ENCODE measurements at regions not wholly inside any gene's neighbourhood (a gene's known extent, or its start where the extent isn't known, plus 50 kb on each side); places are given as distances from the start of the nearest gene placed in this dataset.

DNA sequence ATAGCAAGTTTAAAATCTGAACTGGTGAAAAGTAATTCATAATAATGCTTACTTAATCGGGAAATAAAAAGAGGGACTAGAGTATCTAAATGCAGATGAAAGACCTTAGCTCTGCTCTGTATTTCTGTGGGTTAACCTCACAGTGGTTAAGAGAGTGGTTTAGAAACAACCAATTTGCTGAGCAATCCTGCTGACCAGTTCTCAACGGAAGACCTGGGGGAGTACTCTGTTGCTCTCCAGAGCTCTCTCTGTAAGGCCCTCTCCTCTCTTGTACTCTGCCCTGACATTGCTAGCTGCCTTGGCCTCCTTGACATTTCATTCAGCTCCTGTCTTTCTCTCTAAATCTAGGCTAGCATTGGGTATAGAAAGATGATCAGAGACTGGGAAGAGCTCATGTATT is 1186.6 kb upstream of the SEMA6A start:
- Mint-ChIP-seq H3K4me1 (peaks cover 33% of the 10 kb centered on the region), H3K4me3 (no peak overlapping the region), H3K27me3 (ENCODE audit: low read depth) (no peaks in the 10 kb centered on the region), H3K27ac (no peak overlapping the region), H3K36me3 (no peaks in the 10 kb centered on the region), H3K9me3 (no peaks in the 10 kb centered on the region)
- ChIA-PET POLR2A (no interaction called here), CTCF (interaction anchor here (0.9 kb wide), 1 partner anchor 306 kb away, joined by 3 read pairs; no protein-coding TSS in a partner anchor)
- ATAC-seq (peak; percentile 82), DNase-seq (ENCODE audit: low spot score) (no peak)
- TF ChIP-seq, protein P1, sequence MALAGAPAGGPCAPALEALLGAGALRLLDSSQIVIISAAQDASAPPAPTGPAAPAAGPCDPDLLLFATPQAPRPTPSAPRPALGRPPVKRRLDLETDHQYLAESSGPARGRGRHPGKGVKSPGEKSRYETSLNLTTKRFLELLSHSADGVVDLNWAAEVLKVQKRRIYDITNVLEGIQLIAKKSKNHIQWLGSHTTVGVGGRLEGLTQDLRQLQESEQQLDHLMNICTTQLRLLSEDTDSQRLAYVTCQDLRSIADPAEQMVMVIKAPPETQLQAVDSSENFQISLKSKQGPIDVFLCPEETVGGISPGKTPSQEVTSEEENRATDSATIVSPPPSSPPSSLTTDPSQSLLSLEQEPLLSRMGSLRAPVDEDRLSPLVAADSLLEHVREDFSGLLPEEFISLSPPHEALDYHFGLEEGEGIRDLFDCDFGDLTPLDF (CRISPR knock-in tag; IDR thresholded peaks at IDR 0.05): no peak
- TF ChIP-seq, protein P2, sequence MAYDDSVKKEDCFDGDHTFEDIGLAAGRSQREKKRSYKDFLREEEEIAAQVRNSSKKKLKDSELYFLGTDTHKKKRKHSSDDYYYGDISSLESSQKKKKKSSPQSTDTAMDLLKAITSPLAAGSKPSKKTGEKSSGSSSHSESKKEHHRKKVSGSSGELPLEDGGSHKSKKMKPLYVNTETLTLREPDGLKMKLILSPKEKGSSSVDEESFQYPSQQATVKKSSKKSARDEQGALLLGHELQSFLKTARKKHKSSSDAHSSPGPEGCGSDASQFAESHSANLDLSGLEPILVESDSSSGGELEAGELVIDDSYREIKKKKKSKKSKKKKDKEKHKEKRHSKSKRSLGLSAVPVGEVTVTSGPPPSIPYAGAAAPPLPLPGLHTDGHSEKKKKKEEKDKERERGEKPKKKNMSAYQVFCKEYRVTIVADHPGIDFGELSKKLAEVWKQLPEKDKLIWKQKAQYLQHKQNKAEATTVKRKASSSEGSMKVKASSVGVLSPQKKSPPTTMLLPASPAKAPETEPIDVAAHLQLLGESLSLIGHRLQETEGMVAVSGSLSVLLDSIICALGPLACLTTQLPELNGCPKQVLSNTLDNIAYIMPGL (CRISPR knock-in tag; IDR thresholded peaks at IDR 0.05): no peak
- TF ChIP-seq, protein P3, sequence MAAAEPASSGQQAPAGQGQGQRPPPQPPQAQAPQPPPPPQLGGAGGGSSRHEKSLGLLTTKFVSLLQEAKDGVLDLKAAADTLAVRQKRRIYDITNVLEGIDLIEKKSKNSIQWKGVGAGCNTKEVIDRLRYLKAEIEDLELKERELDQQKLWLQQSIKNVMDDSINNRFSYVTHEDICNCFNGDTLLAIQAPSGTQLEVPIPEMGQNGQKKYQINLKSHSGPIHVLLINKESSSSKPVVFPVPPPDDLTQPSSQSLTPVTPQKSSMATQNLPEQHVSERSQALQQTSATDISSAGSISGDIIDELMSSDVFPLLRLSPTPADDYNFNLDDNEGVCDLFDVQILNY (CRISPR knock-in tag; IDR thresholded peaks at IDR 0.05): no peak
- TF ChIP-seq, protein P4, sequence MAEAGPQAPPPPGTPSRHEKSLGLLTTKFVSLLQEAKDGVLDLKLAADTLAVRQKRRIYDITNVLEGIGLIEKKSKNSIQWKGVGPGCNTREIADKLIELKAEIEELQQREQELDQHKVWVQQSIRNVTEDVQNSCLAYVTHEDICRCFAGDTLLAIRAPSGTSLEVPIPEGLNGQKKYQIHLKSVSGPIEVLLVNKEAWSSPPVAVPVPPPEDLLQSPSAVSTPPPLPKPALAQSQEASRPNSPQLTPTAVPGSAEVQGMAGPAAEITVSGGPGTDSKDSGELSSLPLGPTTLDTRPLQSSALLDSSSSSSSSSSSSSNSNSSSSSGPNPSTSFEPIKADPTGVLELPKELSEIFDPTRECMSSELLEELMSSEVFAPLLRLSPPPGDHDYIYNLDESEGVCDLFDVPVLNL (CRISPR knock-in tag; IDR thresholded peaks at IDR 0.05; ENCODE audit: borderline replicate concordance, low read depth): no peak

DNA sequence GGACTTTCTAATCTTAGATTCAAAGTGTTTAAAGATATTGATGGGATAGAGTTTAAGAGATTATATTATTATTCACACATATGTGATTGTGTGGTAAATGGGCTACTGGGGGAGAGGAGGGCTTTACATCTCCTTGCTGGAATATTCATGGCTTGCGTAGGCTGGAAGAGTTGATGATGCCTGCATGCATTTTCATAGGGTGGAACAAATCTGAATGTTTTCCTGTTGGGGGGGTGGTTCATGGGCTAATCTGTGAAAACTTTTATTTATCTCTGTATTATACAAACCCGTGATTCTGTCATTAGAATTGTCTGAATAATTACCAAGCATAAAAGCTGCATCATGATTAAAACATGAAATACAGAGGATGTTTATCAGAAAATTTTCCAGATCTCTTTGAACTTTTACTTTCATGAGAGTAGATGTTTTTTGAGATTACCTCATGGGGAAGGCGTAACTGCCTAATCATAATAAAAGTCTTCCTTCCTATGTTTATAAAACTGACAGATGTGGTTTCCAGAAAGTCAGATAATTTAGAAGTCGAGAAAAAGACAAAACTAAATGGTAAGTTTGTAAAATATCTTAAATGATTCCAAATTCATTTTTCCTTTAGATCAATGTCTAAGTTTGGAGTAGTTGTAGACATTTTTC is 1185.4 kb upstream of the SEMA6A start:
- H3K27ac Mint-ChIP-seq: no peak overlapping the region
- no peak overlapping the region for H3K4me3 Mint-ChIP-seq
- H3K27me3 Mint-ChIP-seq (ENCODE audit: low read depth): no peaks in the 10 kb centered on the region
- H3K36me3 Mint-ChIP-seq: no peaks in the 10 kb centered on the region
- no peak for TF ChIP-seq TP53 (CRISPR knock-in tag; IDR thresholded peaks at IDR 0.05)
- H3K4me1 Mint-ChIP-seq: peaks cover 33% of the 10 kb centered on the region
- POLR2A ChIA-PET: no interaction called here
- DNase-seq (ENCODE audit: low spot score) (no peak), ATAC-seq (no peak)
- CTCF ChIA-PET: no interaction called here
- no peaks in the 10 kb centered on the region for H3K9me3 Mint-ChIP-seq

DNA sequence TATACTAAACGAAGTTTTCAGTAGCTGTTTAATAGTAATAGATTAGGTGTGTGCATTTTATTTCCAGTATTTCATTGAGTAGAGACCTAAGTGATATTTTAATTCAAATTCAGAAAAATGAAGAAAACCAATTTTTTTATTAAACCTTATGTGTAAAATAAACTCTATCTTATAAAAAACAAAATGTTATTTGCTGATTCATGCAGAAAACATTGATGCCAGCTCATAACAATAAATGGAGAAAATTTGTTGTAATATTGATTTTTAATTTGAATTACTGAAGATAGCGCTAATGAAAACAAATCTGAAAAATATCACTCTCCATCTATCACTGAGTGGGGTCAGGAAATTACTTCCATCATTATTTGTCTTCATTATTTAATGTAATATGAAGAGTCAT is 1177.8 kb upstream of the SEMA6A start:
- no peak overlapping the region for H3K4me3 Mint-ChIP-seq
- POLR2A ChIA-PET: no interaction called here
- TF ChIP-seq, protein P5, sequence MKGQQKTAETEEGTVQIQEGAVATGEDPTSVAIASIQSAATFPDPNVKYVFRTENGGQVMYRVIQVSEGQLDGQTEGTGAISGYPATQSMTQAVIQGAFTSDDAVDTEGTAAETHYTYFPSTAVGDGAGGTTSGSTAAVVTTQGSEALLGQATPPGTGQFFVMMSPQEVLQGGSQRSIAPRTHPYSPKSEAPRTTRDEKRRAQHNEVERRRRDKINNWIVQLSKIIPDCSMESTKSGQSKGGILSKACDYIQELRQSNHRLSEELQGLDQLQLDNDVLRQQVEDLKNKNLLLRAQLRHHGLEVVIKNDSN (CRISPR knock-in tag; IDR thresholded peaks at IDR 0.05): no peak
- TF ChIP-seq, protein P6, sequence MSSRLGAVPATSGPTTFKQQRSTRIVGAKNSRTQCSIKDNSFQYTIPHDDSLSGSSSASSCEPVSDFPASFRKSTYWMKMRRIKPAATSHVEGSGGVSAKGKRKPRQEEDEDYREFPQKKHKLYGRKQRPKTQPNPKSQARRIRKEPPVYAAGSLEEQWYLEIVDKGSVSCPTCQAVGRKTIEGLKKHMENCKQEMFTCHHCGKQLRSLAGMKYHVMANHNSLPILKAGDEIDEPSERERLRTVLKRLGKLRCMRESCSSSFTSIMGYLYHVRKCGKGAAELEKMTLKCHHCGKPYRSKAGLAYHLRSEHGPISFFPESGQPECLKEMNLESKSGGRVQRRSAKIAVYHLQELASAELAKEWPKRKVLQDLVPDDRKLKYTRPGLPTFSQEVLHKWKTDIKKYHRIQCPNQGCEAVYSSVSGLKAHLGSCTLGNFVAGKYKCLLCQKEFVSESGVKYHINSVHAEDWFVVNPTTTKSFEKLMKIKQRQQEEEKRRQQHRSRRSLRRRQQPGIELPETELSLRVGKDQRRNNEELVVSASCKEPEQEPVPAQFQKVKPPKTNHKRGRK (CRISPR knock-in tag; IDR thresholded peaks at IDR 0.05; ENCODE audit: borderline replicate concordance): no peak
- TF ChIP-seq HMGA2 (CRISPR knock-in tag; IDR thresholded peaks at IDR 0.05) (no peak), IRF2 (CRISPR knock-in tag; IDR thresholded peaks at IDR 0.05; ENCODE audit: borderline replicate concordance, low read depth) (no peak), CREM (CRISPR knock-in tag; IDR thresholded peaks at IDR 0.05) (no peak), ZNF263 (CRISPR knock-in tag; IDR thresholded peaks at IDR 0.05; ENCODE audit: low read depth) (no peak), ZNF671 (CRISPR knock-in tag; IDR thresholded peaks at IDR 0.05) (no peak)
- TF ChIP-seq, protein P7, sequence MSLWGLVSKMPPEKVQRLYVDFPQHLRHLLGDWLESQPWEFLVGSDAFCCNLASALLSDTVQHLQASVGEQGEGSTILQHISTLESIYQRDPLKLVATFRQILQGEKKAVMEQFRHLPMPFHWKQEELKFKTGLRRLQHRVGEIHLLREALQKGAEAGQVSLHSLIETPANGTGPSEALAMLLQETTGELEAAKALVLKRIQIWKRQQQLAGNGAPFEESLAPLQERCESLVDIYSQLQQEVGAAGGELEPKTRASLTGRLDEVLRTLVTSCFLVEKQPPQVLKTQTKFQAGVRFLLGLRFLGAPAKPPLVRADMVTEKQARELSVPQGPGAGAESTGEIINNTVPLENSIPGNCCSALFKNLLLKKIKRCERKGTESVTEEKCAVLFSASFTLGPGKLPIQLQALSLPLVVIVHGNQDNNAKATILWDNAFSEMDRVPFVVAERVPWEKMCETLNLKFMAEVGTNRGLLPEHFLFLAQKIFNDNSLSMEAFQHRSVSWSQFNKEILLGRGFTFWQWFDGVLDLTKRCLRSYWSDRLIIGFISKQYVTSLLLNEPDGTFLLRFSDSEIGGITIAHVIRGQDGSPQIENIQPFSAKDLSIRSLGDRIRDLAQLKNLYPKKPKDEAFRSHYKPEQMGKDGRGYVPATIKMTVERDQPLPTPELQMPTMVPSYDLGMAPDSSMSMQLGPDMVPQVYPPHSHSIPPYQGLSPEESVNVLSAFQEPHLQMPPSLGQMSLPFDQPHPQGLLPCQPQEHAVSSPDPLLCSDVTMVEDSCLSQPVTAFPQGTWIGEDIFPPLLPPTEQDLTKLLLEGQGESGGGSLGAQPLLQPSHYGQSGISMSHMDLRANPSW (CRISPR knock-in tag; conservative IDR thresholded peaks at IDR 0.05; ENCODE audit: low read depth): no peak
- TF ChIP-seq, protein P8, sequence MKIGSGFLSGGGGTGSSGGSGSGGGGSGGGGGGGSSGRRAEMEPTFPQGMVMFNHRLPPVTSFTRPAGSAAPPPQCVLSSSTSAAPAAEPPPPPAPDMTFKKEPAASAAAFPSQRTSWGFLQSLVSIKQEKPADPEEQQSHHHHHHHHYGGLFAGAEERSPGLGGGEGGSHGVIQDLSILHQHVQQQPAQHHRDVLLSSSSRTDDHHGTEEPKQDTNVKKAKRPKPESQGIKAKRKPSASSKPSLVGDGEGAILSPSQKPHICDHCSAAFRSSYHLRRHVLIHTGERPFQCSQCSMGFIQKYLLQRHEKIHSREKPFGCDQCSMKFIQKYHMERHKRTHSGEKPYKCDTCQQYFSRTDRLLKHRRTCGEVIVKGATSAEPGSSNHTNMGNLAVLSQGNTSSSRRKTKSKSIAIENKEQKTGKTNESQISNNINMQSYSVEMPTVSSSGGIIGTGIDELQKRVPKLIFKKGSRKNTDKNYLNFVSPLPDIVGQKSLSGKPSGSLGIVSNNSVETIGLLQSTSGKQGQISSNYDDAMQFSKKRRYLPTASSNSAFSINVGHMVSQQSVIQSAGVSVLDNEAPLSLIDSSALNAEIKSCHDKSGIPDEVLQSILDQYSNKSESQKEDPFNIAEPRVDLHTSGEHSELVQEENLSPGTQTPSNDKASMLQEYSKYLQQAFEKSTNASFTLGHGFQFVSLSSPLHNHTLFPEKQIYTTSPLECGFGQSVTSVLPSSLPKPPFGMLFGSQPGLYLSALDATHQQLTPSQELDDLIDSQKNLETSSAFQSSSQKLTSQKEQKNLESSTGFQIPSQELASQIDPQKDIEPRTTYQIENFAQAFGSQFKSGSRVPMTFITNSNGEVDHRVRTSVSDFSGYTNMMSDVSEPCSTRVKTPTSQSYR (CRISPR knock-in tag; IDR thresholded peaks at IDR 0.05): no peak
- TF ChIP-seq, protein P9, sequence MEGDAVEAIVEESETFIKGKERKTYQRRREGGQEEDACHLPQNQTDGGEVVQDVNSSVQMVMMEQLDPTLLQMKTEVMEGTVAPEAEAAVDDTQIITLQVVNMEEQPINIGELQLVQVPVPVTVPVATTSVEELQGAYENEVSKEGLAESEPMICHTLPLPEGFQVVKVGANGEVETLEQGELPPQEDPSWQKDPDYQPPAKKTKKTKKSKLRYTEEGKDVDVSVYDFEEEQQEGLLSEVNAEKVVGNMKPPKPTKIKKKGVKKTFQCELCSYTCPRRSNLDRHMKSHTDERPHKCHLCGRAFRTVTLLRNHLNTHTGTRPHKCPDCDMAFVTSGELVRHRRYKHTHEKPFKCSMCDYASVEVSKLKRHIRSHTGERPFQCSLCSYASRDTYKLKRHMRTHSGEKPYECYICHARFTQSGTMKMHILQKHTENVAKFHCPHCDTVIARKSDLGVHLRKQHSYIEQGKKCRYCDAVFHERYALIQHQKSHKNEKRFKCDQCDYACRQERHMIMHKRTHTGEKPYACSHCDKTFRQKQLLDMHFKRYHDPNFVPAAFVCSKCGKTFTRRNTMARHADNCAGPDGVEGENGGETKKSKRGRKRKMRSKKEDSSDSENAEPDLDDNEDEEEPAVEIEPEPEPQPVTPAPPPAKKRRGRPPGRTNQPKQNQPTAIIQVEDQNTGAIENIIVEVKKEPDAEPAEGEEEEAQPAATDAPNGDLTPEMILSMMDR (IDR thresholded peaks at IDR 0.05): no peak

More for the DNA sequence above, 1177.8 kb upstream of the SEMA6A start:
- CTCF ChIA-PET: no interaction called here
- H3K4me1 Mint-ChIP-seq: peaks cover 19% of the 10 kb centered on the region
- H3K36me3 Mint-ChIP-seq: peaks cover 2% of the 10 kb centered on the region; the same call in 1 of the 2 replicates
- DNase-seq (ENCODE audit: low spot score) (no peak), ATAC-seq (no peak)
- peaks cover 12% of the 10 kb centered on the region for H3K9me3 Mint-ChIP-seq
- no peak overlapping the region for H3K27ac Mint-ChIP-seq
- H3K27me3 Mint-ChIP-seq (ENCODE audit: low read depth): no peaks in the 10 kb centered on the region
